ENCODE measurements at regions not wholly inside any gene's neighbourhood (a gene's known extent, or its start where the extent isn't known, plus 50 kb on each side); places are given as distances from the start of the nearest gene placed in this dataset.

DNA sequence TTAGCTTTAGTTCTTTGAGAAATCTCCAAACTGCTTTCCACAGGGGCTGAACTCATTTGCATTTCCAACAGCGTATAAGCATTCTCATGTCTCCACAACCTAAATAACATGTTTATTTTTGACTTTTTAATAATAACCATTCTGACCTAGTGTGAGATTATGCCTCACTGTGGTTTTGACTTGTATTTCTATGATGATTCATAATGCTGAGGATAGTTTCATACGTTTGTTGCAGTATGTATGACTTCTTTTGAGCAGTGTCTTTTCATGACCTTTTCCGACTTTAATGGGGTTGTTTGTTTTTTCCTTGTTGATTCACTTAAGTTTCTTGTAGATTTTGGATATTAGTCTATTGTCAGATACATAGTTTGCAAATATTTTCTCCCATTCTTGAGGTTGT is 1833.0 kb upstream of the PCDH10 start:
- POLR2A ChIA-PET, result no interaction called here
- TF ChIP-seq, protein P1, sequence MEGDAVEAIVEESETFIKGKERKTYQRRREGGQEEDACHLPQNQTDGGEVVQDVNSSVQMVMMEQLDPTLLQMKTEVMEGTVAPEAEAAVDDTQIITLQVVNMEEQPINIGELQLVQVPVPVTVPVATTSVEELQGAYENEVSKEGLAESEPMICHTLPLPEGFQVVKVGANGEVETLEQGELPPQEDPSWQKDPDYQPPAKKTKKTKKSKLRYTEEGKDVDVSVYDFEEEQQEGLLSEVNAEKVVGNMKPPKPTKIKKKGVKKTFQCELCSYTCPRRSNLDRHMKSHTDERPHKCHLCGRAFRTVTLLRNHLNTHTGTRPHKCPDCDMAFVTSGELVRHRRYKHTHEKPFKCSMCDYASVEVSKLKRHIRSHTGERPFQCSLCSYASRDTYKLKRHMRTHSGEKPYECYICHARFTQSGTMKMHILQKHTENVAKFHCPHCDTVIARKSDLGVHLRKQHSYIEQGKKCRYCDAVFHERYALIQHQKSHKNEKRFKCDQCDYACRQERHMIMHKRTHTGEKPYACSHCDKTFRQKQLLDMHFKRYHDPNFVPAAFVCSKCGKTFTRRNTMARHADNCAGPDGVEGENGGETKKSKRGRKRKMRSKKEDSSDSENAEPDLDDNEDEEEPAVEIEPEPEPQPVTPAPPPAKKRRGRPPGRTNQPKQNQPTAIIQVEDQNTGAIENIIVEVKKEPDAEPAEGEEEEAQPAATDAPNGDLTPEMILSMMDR (IDR thresholded peaks at IDR 0.05; ENCODE audit: insufficient read depth in 1 of 2, low read depth in 1 of 2, low read length in 1 of 2, severe bottlenecking in 1 of 2, unreplicated experiment in 1 of 2), result no peak
- no TSS peak for BruUV-seq (replicated peaks)
- Mint-ChIP-seq H3K4me3 (ENCODE audit: unreplicated experiment) (no peak overlapping the region), H3K27ac (ENCODE audit: unreplicated experiment) (no peak overlapping the region), H3K4me1 (ENCODE audit: low read depth, unreplicated experiment) (no peaks in the 10 kb centered on the region), H3K27me3 (ENCODE audit: insufficient read depth, unreplicated experiment) (no peaks in the 10 kb centered on the region), H3K36me3 (ENCODE audit: insufficient read depth, unreplicated experiment) (no peaks in the 10 kb centered on the region), H3K9me3 (ENCODE audit: unreplicated experiment) (no peaks in the 10 kb centered on the region)
- no peaks in the 10 kb centered on the region for H3K27me3 ChIP-seq (replicated peaks; ENCODE audit: control insufficient read depth, insufficient read depth, low read length)
- no peaks in the 10 kb centered on the region for H3K36me3 ChIP-seq (ENCODE audit: control insufficient read depth, insufficient read depth, low read length)
- no peaks in the 10 kb centered on the region for H3K9me3 ChIP-seq
- no peak overlapping the region for H3K4me3 ChIP-seq (ENCODE audit: low read depth, low read length)
- no peaks in the 10 kb centered on the region for H3K4me1 ChIP-seq
- CTCF ChIA-PET, result no interaction called here
- intact Hi-C loops (cut with micrococcal nuclease; ENCODE audit: unreplicated experiment), result no loop called here
- DNase-seq, result no peak

DNA sequence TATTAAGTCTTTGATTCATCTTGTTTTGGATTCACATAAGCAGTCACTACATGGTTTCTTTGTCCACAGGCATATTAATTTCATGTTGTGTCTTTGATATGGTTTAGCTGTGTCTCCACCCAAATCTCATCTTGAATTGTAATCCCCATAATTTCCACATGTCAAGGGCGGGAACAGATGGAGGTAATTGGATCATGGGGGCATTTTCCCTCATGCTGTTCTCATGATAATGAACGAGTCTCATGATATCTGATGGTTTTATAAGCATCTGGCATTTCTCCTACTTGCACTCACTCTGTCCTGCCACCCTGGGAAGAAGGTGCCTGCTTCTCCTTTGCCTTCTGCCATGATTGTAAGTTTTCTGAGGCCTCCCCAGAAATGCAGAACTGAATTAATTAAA is 1811.2 kb upstream of the PCDH10 start:
- no peak for DNase-seq
- no peaks in the 10 kb centered on the region for H3K27me3 ChIP-seq (replicated peaks; ENCODE audit: control insufficient read depth, insufficient read depth, low read length)
- BruUV-seq (replicated peaks), result no TSS peak
- no peaks in the 10 kb centered on the region for H3K4me1 ChIP-seq
- no peak overlapping the region for H3K4me3 ChIP-seq (ENCODE audit: low read depth, low read length)
- Mint-ChIP-seq H3K4me3 (ENCODE audit: unreplicated experiment) (no peak overlapping the region), H3K27ac (ENCODE audit: unreplicated experiment) (no peak overlapping the region), H3K4me1 (ENCODE audit: low read depth, unreplicated experiment) (no peaks in the 10 kb centered on the region), H3K27me3 (ENCODE audit: insufficient read depth, unreplicated experiment) (no peaks in the 10 kb centered on the region), H3K36me3 (ENCODE audit: insufficient read depth, unreplicated experiment) (no peaks in the 10 kb centered on the region), H3K9me3 (ENCODE audit: unreplicated experiment) (no peaks in the 10 kb centered on the region)
- POLR2A ChIA-PET, result no interaction called here
- CTCF ChIA-PET, result no interaction called here
- TF ChIP-seq, protein P1 (IDR thresholded peaks at IDR 0.05; ENCODE audit: insufficient read depth in 1 of 2, low read depth in 1 of 2, low read length in 1 of 2, severe bottlenecking in 1 of 2, unreplicated experiment in 1 of 2), result no peak
- intact Hi-C loops (cut with micrococcal nuclease; ENCODE audit: unreplicated experiment), result no loop called here
- H3K36me3 ChIP-seq (ENCODE audit: control insufficient read depth, insufficient read depth, low read length), result no peaks in the 10 kb centered on the region
- no peaks in the 10 kb centered on the region for H3K9me3 ChIP-seq

DNA sequence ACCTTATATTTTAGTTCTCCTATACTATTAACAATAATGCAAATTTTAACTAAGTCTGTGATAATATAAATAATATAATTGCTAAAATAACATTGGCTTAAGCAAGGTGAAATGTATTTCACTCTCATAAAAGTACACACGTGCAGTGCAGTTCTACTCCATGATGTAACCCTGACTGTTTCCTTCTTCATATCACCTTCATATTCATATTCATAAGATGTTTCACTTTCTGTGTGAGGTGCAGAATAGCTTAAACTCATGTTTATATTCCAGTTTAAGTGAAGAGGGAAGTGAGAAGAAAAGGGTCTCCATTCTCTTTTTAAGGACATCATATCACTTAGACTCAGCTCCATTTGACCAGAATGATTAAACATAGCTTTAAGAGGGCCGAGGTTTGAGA is 1810.0 kb upstream of the PCDH10 start:
- H3K27me3 Mint-ChIP-seq (ENCODE audit: insufficient read depth, unreplicated experiment), result no peaks in the 10 kb centered on the region
- Histone ChIP-seq H3K27me3 (replicated peaks; ENCODE audit: control insufficient read depth, insufficient read depth, low read length) (no peaks in the 10 kb centered on the region), H3K9me3 (no peaks in the 10 kb centered on the region), H3K36me3 (ENCODE audit: control insufficient read depth, insufficient read depth, low read length) (no peaks in the 10 kb centered on the region), H3K4me3 (ENCODE audit: low read depth, low read length) (no peak overlapping the region), H3K4me1 (no peaks in the 10 kb centered on the region)
- intact Hi-C loops (cut with micrococcal nuclease; ENCODE audit: unreplicated experiment), result no loop called here
- H3K36me3 Mint-ChIP-seq (ENCODE audit: insufficient read depth, unreplicated experiment), result no peaks in the 10 kb centered on the region
- no peak overlapping the region for H3K4me3 Mint-ChIP-seq (ENCODE audit: unreplicated experiment)
- BruUV-seq (replicated peaks), result no TSS peak
- DNase-seq, result no peak
- ChIA-PET POLR2A (no interaction called here), CTCF (no interaction called here)
- no peak overlapping the region for H3K27ac Mint-ChIP-seq (ENCODE audit: unreplicated experiment)
- no peaks in the 10 kb centered on the region for H3K9me3 Mint-ChIP-seq (ENCODE audit: unreplicated experiment)
- TF ChIP-seq, protein P1 (IDR thresholded peaks at IDR 0.05; ENCODE audit: insufficient read depth in 1 of 2, low read depth in 1 of 2, low read length in 1 of 2, severe bottlenecking in 1 of 2, unreplicated experiment in 1 of 2), result no peak
- H3K4me1 Mint-ChIP-seq (ENCODE audit: low read depth, unreplicated experiment), result no peaks in the 10 kb centered on the region

All from Caco-2 (cell line).